ENCODE measurements at regions not wholly inside any gene's neighbourhood (a gene's known extent, or its start where the extent isn't known, plus 50 kb on each side); places are given as distances from the start of the nearest gene placed in this dataset.

DNA sequence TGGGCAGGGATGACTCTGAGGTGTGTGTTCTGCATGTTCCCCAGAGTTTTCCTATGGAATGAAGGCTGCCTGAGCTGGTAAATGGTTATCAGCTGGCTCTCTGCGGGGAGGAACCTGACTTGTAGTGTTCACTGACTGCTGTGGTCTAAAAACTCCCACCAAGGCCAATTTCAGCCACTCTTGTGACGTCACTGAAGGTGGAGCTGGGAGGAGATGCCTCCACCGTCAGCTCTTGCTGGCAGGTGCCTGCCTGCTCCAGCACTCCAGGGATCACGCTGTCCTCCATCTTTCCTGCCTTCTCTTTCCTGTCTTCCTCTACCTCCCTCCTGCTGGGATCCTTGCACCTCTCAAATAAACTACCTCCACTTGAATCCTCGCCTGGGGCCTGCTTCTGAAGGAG, 209.5 kb upstream of the HS6ST1 start:
- no peak overlapping the region for H2AFZ ChIP-seq (ENCODE audit: low read depth)
- WGBS (ENCODE audit: low lambda C conversion rate): 48% methylated on average over 5 of the region's 5 CpGs
- no peak overlapping the region for H3K4me3 ChIP-seq (ENCODE audit: low read depth in 2 of 2, low read length in 1 of 2)
- no peaks in the 10 kb centered on the region for H3K4me1 ChIP-seq (ENCODE audit: control insufficient read depth in 1 of 2, insufficient read depth in 2 of 2, low read depth in 1 of 2, low read length in 1 of 2)
- no peaks in the 10 kb centered on the region for H3K79me2 ChIP-seq (ENCODE audit: insufficient read depth)
- H3K9me3 ChIP-seq: no peaks in the 10 kb centered on the region
- no peaks in the 10 kb centered on the region for H3K9me2 ChIP-seq
- CTCF ChIA-PET: interaction anchor here (1.0 to 1.5 kb wide), 3 partner anchors 18 to 207 kb away, joined by 3 to 5 read pairs (median 4); no protein-coding TSS in a partner anchor
- H3F3A ChIP-seq (replicated peaks; ENCODE audit: insufficient read depth): no peaks in the 10 kb centered on the region
- H3K27ac ChIP-seq (ENCODE audit: low read depth in 2 of 2, low read length in 1 of 2): no peak overlapping the region
- POLR2A ChIA-PET: no interaction called here
- H3K27me3 ChIP-seq (ENCODE audit: insufficient read depth): no peaks in the 10 kb centered on the region
- H4K20me1 ChIP-seq (ENCODE audit: insufficient read depth): no peaks in the 10 kb centered on the region
- no peak for DNase-seq
- H3K36me3 ChIP-seq (replicated peaks in 1 of 2; ENCODE audit: control insufficient read depth in 1 of 2, insufficient read depth in 2 of 2, low read length in 1 of 2): no peaks in the 10 kb centered on the region
- H3K9ac ChIP-seq: no peak overlapping the region
- H3K4me2 ChIP-seq: no peak overlapping the region
- TF ChIP-seq GABPA (IDR thresholded peaks at IDR 0.05; ENCODE audit: low read depth) (no peak), POLR2AphosphoS5 (IDR thresholded peaks at IDR 0.05; ENCODE audit: low read depth, low read length) (no peak), FOSL2 (IDR thresholded peaks at IDR 0.05; ENCODE audit: borderline replicate concordance, low read depth) (no peak), SMC3 (IDR thresholded peaks at IDR 0.05; ENCODE audit: low read depth, low read length) (no peak), TCF12 (IDR thresholded peaks at IDR 0.05) (no peak), MEF2A (IDR thresholded peaks at IDR 0.05; ENCODE audit: borderline replicate concordance, low read depth) (no peak), FOXM1 (IDR thresholded peaks at IDR 0.05; ENCODE audit: low read depth) (no peak), EZH2phosphoT487 (IDR thresholded peaks at IDR 0.05; ENCODE audit: borderline replicate concordance, low read depth) (no peak), EP300 (IDR thresholded peaks at IDR 0.05; ENCODE audit: borderline replicate concordance in 1 of 2, low read depth in 1 of 2, low read length in 1 of 2) (no peak), MXI1 (IDR thresholded peaks at IDR 0.05; ENCODE audit: low read depth, low read length) (no peak), NFIC (IDR thresholded peaks at IDR 0.05; ENCODE audit: borderline replicate concordance) (no peak)
- TF ChIP-seq, protein P1, sequence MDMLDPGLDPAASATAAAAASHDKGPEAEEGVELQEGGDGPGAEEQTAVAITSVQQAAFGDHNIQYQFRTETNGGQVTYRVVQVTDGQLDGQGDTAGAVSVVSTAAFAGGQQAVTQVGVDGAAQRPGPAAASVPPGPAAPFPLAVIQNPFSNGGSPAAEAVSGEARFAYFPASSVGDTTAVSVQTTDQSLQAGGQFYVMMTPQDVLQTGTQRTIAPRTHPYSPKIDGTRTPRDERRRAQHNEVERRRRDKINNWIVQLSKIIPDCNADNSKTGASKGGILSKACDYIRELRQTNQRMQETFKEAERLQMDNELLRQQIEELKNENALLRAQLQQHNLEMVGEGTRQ (IDR thresholded peaks at IDR 0.05; ENCODE audit: borderline replicate concordance, low read depth, low read length): no peak

DNA sequence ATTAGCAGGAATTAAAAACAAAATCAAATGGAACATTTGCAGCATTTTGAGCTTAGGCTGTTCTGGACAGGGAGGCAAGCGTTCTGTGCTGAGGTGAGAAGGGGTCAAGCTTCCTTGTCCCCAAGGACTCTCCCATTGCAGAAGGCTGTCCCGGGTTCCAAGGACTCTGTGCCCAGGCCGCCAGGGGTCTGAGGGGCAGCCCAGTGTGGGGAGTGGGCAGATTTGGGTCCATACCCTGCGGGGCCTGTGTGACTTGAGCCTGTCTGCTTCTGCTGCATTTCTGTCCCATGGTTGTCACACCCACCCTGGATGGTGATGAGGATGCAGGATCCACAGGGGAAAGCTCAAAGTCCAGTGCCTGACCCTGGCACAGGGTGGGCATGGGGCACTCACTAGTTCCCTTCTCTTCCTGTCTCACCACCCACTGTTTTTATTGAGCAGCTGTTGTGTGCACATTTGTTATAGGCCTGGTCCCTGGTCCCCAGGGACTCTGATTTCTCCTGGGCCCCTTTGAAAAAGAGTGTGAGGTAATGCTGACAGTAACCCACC, 211.4 kb upstream of the HS6ST1 start:
- no peak for TF ChIP-seq JUND (IDR thresholded peaks at IDR 0.05)
- H3F3A ChIP-seq (replicated peaks; ENCODE audit: insufficient read depth): no peaks in the 10 kb centered on the region
- H4K20me1 ChIP-seq (ENCODE audit: insufficient read depth): no peaks in the 10 kb centered on the region
- H3K79me2 ChIP-seq (ENCODE audit: insufficient read depth): no peaks in the 10 kb centered on the region
- H3K9me2 ChIP-seq: no peaks in the 10 kb centered on the region
- no peak overlapping the region for H3K9ac ChIP-seq
- ChIA-PET CTCF (no interaction called here), POLR2A (no interaction called here)
- no peak overlapping the region for H3K4me2 ChIP-seq
- H3K27me3 ChIP-seq (ENCODE audit: insufficient read depth): no peaks in the 10 kb centered on the region
- H3K9me3 ChIP-seq: no peaks in the 10 kb centered on the region
- H3K4me1 ChIP-seq (ENCODE audit: control insufficient read depth in 1 of 2, insufficient read depth in 2 of 2, low read depth in 1 of 2, low read length in 1 of 2): no peaks in the 10 kb centered on the region
- no peak overlapping the region for H3K4me3 ChIP-seq (ENCODE audit: low read depth in 2 of 2, low read length in 1 of 2)
- H3K27ac ChIP-seq (ENCODE audit: low read depth in 2 of 2, low read length in 1 of 2): no peak overlapping the region
- no peak overlapping the region for H2AFZ ChIP-seq (ENCODE audit: low read depth)
- no peaks in the 10 kb centered on the region for H3K36me3 ChIP-seq (replicated peaks in 1 of 2; ENCODE audit: control insufficient read depth in 1 of 2, insufficient read depth in 2 of 2, low read length in 1 of 2)
- WGBS (ENCODE audit: low lambda C conversion rate): 39% methylated on average over 2 of the region's 4 CpGs
- DNase-seq: no peak

DNA sequence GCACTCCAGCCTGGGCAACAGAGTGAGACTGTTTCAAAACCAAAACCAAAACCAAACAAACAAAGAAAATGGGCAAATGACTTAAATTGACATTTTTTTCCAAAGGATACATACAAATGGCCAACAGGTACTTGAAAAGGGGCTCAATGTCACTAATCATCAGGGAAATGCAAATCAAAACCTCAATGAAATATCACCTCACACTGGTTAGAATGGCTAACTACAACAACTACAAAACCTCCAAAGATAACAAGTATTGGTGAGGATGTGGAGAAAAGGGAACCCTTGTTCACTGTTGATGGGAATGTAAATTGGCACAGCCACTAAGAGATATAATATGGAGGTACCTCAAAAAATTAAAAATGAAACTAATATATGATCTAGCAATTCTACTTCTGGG, 213.2 kb upstream of the HS6ST1 start:
- ChIA-PET POLR2A (no interaction called here), CTCF (interaction anchor here (0.9 to 1.1 kb wide), 3 partner anchors 12 to 209 kb away, joined by 3 to 4 read pairs (median 3); no protein-coding TSS in a partner anchor)
- Histone ChIP-seq H4K20me1 (ENCODE audit: insufficient read depth) (no peaks in the 10 kb centered on the region), H3K9me2 (no peaks in the 10 kb centered on the region), H3K9ac (no peak overlapping the region), H3K4me1 (ENCODE audit: control insufficient read depth in 1 of 2, insufficient read depth in 2 of 2, low read depth in 1 of 2, low read length in 1 of 2) (no peaks in the 10 kb centered on the region), H3K9me3 (no peaks in the 10 kb centered on the region), H3K4me3 (ENCODE audit: low read depth in 2 of 2, low read length in 1 of 2) (no peak overlapping the region), H3K79me2 (ENCODE audit: insufficient read depth) (no peaks in the 10 kb centered on the region), H3K27ac (ENCODE audit: low read depth in 2 of 2, low read length in 1 of 2) (no peak overlapping the region), H3K4me2 (no peak overlapping the region), H3K36me3 (replicated peaks in 1 of 2; ENCODE audit: control insufficient read depth in 1 of 2, insufficient read depth in 2 of 2, low read length in 1 of 2) (no peaks in the 10 kb centered on the region), H3K27me3 (ENCODE audit: insufficient read depth) (no peaks in the 10 kb centered on the region), H2AFZ (ENCODE audit: low read depth) (no peak overlapping the region), H3F3A (replicated peaks; ENCODE audit: insufficient read depth) (no peaks in the 10 kb centered on the region)
- no peak for DNase-seq
- TF ChIP-seq JUND (IDR thresholded peaks at IDR 0.05) (no peak), RAD21 (IDR thresholded peaks at IDR 0.05; ENCODE audit: low read length) (peak; percentile 49; the same call in 1 of the 2 replicates), MXI1 (IDR thresholded peaks at IDR 0.05; ENCODE audit: low read depth, low read length) (no peak), CHD2 (IDR thresholded peaks at IDR 0.05; ENCODE audit: low read length, partially characterized antibody) (no peak)
- TF ChIP-seq, protein P2, sequence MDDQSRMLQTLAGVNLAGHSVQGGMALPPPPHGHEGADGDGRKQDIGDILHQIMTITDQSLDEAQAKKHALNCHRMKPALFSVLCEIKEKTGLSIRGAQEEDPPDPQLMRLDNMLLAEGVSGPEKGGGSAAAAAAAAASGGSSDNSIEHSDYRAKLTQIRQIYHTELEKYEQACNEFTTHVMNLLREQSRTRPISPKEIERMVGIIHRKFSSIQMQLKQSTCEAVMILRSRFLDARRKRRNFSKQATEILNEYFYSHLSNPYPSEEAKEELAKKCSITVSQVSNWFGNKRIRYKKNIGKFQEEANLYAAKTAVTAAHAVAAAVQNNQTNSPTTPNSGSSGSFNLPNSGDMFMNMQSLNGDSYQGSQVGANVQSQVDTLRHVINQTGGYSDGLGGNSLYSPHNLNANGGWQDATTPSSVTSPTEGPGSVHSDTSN (IDR thresholded peaks at IDR 0.05): no peak

Data from SK-N-SH (cell line).